HFFc6 (cell line): ENCODE measurements at regions not wholly inside any gene's neighbourhood (a gene's known extent, or its start where the extent isn't known, plus 50 kb on each side); places are given as distances from the start of the nearest gene placed in this dataset.
A peak's percentile ranks its signal among the peaks of the same experiment; 100 is the strongest.

Experiments
- DNase-seq: peaks from one replicate; pipeline ENCODE4 v3.0.0-alpha.2; 2018
- H3K27ac Mint-ChIP-seq: 2 replicates; pipeline ENCODE4 v1.8.0; 2020; ENCODE audit warnings: mild to moderate bottlenecking, mixed read lengths
- H3K27me3 Mint-ChIP-seq: 2 replicates; pipeline ENCODE4 v1.8.0; 2021; ENCODE audit warnings: mild to moderate bottlenecking, moderate library complexity, mixed read lengths; ENCODE audit not compliant: insufficient read depth
- H3K36me3 Mint-ChIP-seq: 2 replicates; pipeline ENCODE4 v1.8.0; 2021; ENCODE audit warnings: low read depth, mixed read lengths
- H3K4me1 Mint-ChIP-seq: 2 replicates; pipeline ENCODE4 v1.8.0; 2020; ENCODE audit warnings: low read depth, mixed read lengths
- H3K4me3 Mint-ChIP-seq: 2 replicates; pipeline ENCODE4 v1.8.0; 2020; ENCODE audit warnings: mild to moderate bottlenecking, moderate library complexity, mixed read lengths
- H3K9me3 Mint-ChIP-seq: 2 replicates; pipeline ENCODE4 v1.8.0; 2020; ENCODE audit warnings: mild to moderate bottlenecking, mixed read lengths
- TF ChIP-seq, protein P1 (sequence below): fragments of 200-600 bp; sonication (generic); IDR thresholded peaks from 2 replicates; pipeline ENCODE4 v1.5.0; 2021; ENCODE audit warnings: antibody characterized with exemption, mild to moderate bottlenecking

DNA sequence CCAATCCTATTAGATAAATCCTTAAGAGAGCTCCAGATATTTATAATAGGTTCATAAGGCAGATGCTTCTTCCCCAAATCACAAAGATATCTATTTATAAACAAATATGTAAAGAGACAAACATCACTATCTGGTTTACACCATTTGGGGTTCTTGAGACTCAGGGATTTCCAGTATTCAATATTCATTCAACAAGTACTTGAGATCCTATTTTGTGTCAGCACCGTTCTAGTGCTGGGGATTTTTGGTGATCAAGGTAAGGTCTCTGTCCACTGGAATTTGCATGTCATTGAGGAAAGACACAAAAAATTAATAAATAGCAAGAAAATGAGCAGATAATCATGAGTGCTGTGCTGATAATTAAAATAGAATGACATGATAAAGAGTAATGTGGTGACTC lies 222.7 kb upstream of the FOXN3 start:
- no peak for DNase-seq
- no peaks in the 10 kb centered on the region for H3K36me3 Mint-ChIP-seq
- H3K4me3 Mint-ChIP-seq: no peak overlapping the region

DNA sequence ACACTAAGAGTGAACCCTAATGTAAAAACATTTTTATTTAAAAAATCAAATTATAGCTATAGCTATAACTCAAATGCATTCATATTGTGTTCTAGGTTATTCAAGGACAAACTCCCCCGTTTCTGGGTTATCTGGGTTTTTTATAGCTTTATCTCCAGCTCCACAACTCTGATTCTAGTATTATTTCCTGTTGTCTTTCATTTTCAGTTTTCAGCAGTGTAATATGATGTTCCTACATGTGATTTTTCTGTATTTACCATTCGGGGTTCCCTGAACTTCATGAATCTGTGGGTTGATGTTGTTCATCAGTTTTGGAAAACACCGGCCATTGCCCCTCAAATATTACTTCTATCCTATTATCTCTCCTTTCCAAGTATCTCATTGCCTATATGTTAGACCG lies 221.9 kb upstream of the FOXN3 start:
- Mint-ChIP-seq H3K4me3 (no peak overlapping the region), H3K27me3 (peaks cover 2% of the 10 kb centered on the region; the same call in 1 of the 2 replicates), H3K4me1 (peaks cover 19% of the 10 kb centered on the region), H3K36me3 (no peaks in the 10 kb centered on the region), H3K27ac (no peak overlapping the region), H3K9me3 (no peaks in the 10 kb centered on the region)
- no peak for DNase-seq
- TF ChIP-seq, protein P1, sequence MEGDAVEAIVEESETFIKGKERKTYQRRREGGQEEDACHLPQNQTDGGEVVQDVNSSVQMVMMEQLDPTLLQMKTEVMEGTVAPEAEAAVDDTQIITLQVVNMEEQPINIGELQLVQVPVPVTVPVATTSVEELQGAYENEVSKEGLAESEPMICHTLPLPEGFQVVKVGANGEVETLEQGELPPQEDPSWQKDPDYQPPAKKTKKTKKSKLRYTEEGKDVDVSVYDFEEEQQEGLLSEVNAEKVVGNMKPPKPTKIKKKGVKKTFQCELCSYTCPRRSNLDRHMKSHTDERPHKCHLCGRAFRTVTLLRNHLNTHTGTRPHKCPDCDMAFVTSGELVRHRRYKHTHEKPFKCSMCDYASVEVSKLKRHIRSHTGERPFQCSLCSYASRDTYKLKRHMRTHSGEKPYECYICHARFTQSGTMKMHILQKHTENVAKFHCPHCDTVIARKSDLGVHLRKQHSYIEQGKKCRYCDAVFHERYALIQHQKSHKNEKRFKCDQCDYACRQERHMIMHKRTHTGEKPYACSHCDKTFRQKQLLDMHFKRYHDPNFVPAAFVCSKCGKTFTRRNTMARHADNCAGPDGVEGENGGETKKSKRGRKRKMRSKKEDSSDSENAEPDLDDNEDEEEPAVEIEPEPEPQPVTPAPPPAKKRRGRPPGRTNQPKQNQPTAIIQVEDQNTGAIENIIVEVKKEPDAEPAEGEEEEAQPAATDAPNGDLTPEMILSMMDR: no peak

More for the DNA sequence above, 222.7 kb upstream of the FOXN3 start:
- TF ChIP-seq, protein P1: no peak
- H3K27me3 Mint-ChIP-seq: peaks cover 2% of the 10 kb centered on the region; the same call in 1 of the 2 replicates
- H3K9me3 Mint-ChIP-seq: no peaks in the 10 kb centered on the region
- peak overlapping the region; percentile 17; the same call in 1 of the 2 replicates for H3K27ac Mint-ChIP-seq
- peaks cover 19% of the 10 kb centered on the region for H3K4me1 Mint-ChIP-seq

DNA sequence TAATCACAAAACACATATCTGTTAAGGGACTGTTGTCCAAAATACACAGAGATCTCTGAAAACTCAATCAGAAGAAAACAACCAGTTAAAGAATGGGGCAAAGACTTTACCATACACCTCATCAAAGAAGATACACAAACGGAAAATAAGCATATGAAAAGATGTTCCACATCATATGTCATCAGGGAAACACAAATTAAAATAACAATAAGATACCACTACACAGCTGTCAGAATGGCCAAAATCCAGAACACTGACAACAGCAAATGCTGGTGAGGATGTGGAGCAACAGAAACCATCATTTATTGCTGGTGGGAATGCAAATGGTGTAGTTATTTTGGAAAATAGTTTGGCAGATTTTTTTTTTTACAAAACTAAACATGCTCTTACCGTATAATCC lies 220.5 kb upstream of the FOXN3 start:
- Mint-ChIP-seq H3K9me3 (no peaks in the 10 kb centered on the region), H3K27ac (no peak overlapping the region), H3K27me3 (peaks cover 2% of the 10 kb centered on the region; the same call in 1 of the 2 replicates), H3K4me1 (peaks cover 19% of the 10 kb centered on the region), H3K4me3 (no peak overlapping the region), H3K36me3 (no peaks in the 10 kb centered on the region)
- DNase-seq: no peak
- TF ChIP-seq, protein P1: no peak

DNA sequence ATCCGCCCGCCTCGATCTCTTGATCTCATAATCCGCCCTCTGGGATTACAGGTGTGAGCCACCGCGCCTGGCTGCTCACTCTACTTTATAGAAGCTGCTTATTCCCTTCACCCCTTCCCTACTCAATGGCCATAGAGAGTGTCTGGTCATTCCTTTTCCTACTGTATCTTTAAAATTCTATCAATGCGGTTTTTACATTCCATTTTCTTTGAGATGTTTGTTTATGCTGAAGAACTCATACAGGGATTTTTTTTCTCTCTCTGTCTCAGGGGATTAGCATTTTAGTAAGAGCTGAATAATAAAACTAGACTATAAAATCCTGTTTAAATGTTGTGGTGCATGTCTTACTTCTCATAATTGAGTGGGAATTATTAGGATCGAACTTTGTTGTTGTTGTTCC lies 218.6 kb upstream of the FOXN3 start:
- Mint-ChIP-seq H3K27me3 (peaks cover 2% of the 10 kb centered on the region; the same call in 1 of the 2 replicates), H3K4me3 (no peak overlapping the region), H3K36me3 (no peaks in the 10 kb centered on the region), H3K4me1 (peaks cover 33% of the 10 kb centered on the region), H3K27ac (no peak overlapping the region), H3K9me3 (no peaks in the 10 kb centered on the region)
- TF ChIP-seq, protein P1: no peak
- no peak for DNase-seq

DNA sequence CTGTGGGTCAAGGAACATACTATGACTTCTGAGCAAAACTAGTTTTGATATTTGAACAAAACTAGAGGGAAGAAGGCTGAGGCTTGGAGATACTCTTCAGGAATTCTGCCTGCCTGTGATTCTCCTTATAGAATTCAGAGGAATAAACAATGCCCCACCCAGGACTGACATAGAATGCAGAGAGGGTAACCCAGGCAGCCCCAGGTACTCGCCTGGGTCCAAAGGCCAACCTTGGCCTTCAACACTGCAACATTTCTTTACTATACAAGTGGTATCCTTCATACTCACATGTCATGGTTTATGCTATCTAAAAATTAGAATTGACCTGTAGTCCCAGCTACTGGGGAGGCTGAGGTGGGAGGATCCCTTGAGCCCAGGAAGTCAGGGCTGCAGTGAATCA lies 217.0 kb upstream of the FOXN3 start:
- peaks cover 37% of the 10 kb centered on the region for H3K4me1 Mint-ChIP-seq
- peaks cover 5% of the 10 kb centered on the region for H3K27me3 Mint-ChIP-seq
- H3K4me3 Mint-ChIP-seq: no peak overlapping the region
- TF ChIP-seq, protein P1: no peak
- no peak for DNase-seq
- H3K9me3 Mint-ChIP-seq: no peaks in the 10 kb centered on the region
- no peaks in the 10 kb centered on the region for H3K36me3 Mint-ChIP-seq
- no peak overlapping the region for H3K27ac Mint-ChIP-seq
